ENCODE measurements at regions not wholly inside any gene's neighbourhood (a gene's known extent, or its start where the extent isn't known, plus 50 kb on each side); places are given as distances from the start of the nearest gene placed in this dataset.

- no peak for TF ChIP-seq POLR2A (IDR thresholded peaks at IDR 0.05)
- TF ChIP-seq POLR2AphosphoS5 (IDR thresholded peaks at IDR 0.05), result no peak
- TF ChIP-seq CTCF (IDR thresholded peaks at IDR 0.05), result no peak
- Histone ChIP-seq H3K36me3 (no peaks in the 10 kb centered on the region), H3K27ac (no peak overlapping the region), H3K27me3 (no peaks in the 10 kb centered on the region), H3K9me3 (no peaks in the 10 kb centered on the region), H3K4me1 (no peaks in the 10 kb centered on the region), H3K4me3 (no peak overlapping the region)
- no peak for DNase-seq (ENCODE audit: low spot score in 2 of 2)
- intact Hi-C loops (cut with DNase I; ENCODE audit: low total_unique reads), result no loop called here
Measured at GRCh38 chr11:11082646-11083045, 224.8 kb upstream of the ZBED5 start.

- H3K27me3 ChIP-seq, result no peaks in the 10 kb centered on the region
- no peak overlapping the region for H3K4me3 ChIP-seq
- no peak for DNase-seq (ENCODE audit: low spot score in 2 of 2)
- H3K36me3 ChIP-seq, result no peaks in the 10 kb centered on the region
- H3K9me3 ChIP-seq, result no peaks in the 10 kb centered on the region
- TF ChIP-seq POLR2AphosphoS5 (IDR thresholded peaks at IDR 0.05) (no peak), POLR2A (IDR thresholded peaks at IDR 0.05) (no peak), CTCF (IDR thresholded peaks at IDR 0.05) (no peak)
- H3K27ac ChIP-seq, result no peak overlapping the region
- intact Hi-C loops (cut with DNase I; ENCODE audit: low total_unique reads), result no loop called here
- no peaks in the 10 kb centered on the region for H3K4me1 ChIP-seq
Measured at GRCh38 chr11:11081776-11082175, 223.9 kb upstream of the ZBED5 start.

- TF ChIP-seq POLR2A (IDR thresholded peaks at IDR 0.05) (no peak), POLR2AphosphoS5 (IDR thresholded peaks at IDR 0.05) (no peak), CTCF (IDR thresholded peaks at IDR 0.05) (no peak)
- H3K4me1 ChIP-seq, result no peaks in the 10 kb centered on the region
- intact Hi-C loops (cut with DNase I; ENCODE audit: low total_unique reads), result no loop called here
- no peaks in the 10 kb centered on the region for H3K27me3 ChIP-seq
- no peak overlapping the region for H3K4me3 ChIP-seq
- no peaks in the 10 kb centered on the region for H3K36me3 ChIP-seq
- H3K9me3 ChIP-seq, result no peaks in the 10 kb centered on the region
- no peak for DNase-seq (ENCODE audit: low spot score in 2 of 2)
- no peak overlapping the region for H3K27ac ChIP-seq
Measured at GRCh38 chr11:11081288-11081687, 223.4 kb upstream of the ZBED5 start.

GRCh38 chr11:11078344-11079086 lies 220.7 kb upstream of the ZBED5 start:
- no peak for TF ChIP-seq CTCF (IDR thresholded peaks at IDR 0.05)
- no peak for TF ChIP-seq POLR2AphosphoS5 (IDR thresholded peaks at IDR 0.05)
- no peak for TF ChIP-seq POLR2A (IDR thresholded peaks at IDR 0.05)
- no peaks in the 10 kb centered on the region for H3K27me3 ChIP-seq
- intact Hi-C loops (cut with DNase I; ENCODE audit: low total_unique reads), result no loop called here
- no peak for DNase-seq (ENCODE audit: low spot score in 2 of 2)
- no peak overlapping the region for H3K27ac ChIP-seq
- H3K4me1 ChIP-seq, result no peaks in the 10 kb centered on the region
- no peak overlapping the region for H3K4me3 ChIP-seq
- no peaks in the 10 kb centered on the region for H3K9me3 ChIP-seq
- H3K36me3 ChIP-seq, result no peaks in the 10 kb centered on the region

- TF ChIP-seq CTCF (IDR thresholded peaks at IDR 0.05) (no peak), POLR2A (IDR thresholded peaks at IDR 0.05) (no peak), POLR2AphosphoS5 (IDR thresholded peaks at IDR 0.05) (no peak)
- Histone ChIP-seq H3K9me3 (no peaks in the 10 kb centered on the region), H3K4me1 (no peaks in the 10 kb centered on the region), H3K36me3 (no peaks in the 10 kb centered on the region), H3K4me3 (no peak overlapping the region), H3K27me3 (no peaks in the 10 kb centered on the region), H3K27ac (no peak overlapping the region)
- no peak for DNase-seq (ENCODE audit: low spot score in 2 of 2)
- intact Hi-C loops (cut with DNase I; ENCODE audit: low total_unique reads), result no loop called here
Measured at GRCh38 chr11:11077898-11078297, 220.0 kb upstream of the ZBED5 start.
